Keratinocyte (primary cell): ENCODE measurements at regions not wholly inside any gene's neighbourhood (a gene's known extent, or its start where the extent isn't known, plus 50 kb on each side); places are given as distances from the start of the nearest gene placed in this dataset.

Experiments used
- DNase-seq: peaks from one replicate; pipeline ENCODE4 v3.0.0-alpha.2; 2011; ENCODE audit warnings: low read depth, missing footprints, low spot score
- FAIRE-seq: peaks from 2 replicates; lab custom pipeline; 2011; peaks lifted over from hg19 to GRCh38; lab: Jason Lieb, UNC
- H2AFZ ChIP-seq: 2 replicates; pipeline ENCODE4 v1.6.0; 2012; ENCODE audit warnings: low read length, control low read depth, inconsistent platforms; ENCODE audit not compliant: control insufficient read depth
- H3K27ac ChIP-seq: 2 replicates; pipeline ENCODE4 v1.5.1; 2011; ENCODE audit warnings: low read length; ENCODE audit not compliant: control insufficient read depth, insufficient read depth
- H3K27me3 ChIP-seq: 3 replicates; pipeline ENCODE4 v1.6.0; 2011; ENCODE audit warnings: low read length; ENCODE audit not compliant: control insufficient read depth, insufficient read depth; ENCODE audit errors: extremely low read depth
- H3K36me3 ChIP-seq, 2 experiments: 2 replicates in 1 of 2; 3 replicates in 1 of 2; pipeline ENCODE4 v1.5.1; 2011; ENCODE audit warnings: low read length in 2 of 2, mild to moderate bottlenecking in 1 of 2; ENCODE audit not compliant: control insufficient read depth in 2 of 2, insufficient read depth in 2 of 2; ENCODE audit errors: extremely low read depth in 1 of 2
- H3K4me1 ChIP-seq: 3 replicates; pipeline ENCODE4 v1.5.1; 2011; ENCODE audit warnings: low read length; ENCODE audit not compliant: control insufficient read depth, insufficient read depth; ENCODE audit errors: extremely low read depth
- H3K4me2 ChIP-seq: 3 replicates; pipeline ENCODE4 v1.6.0; 2011; ENCODE audit warnings: low read depth, low read length; ENCODE audit not compliant: control insufficient read depth, insufficient read depth; ENCODE audit errors: extremely low read depth
- H3K4me3 ChIP-seq, 3 experiments: fragments of 200-600 bp in 1 of 3; sonication (generic) in 1 of 3; 2 replicates in 2 of 3; 3 replicates in 1 of 3; pipeline ENCODE4 v1.5.1; 2011 to 2016; ENCODE audit warnings: low read length in 3 of 3, mild to moderate bottlenecking in 3 of 3, control low read depth in 2 of 3, inconsistent platforms in 1 of 3, low read depth in 1 of 3, mixed read lengths in 1 of 3, mixed run types in 1 of 3, moderate library complexity in 1 of 3; ENCODE audit not compliant: control insufficient read depth in 2 of 3, insufficient read depth in 2 of 3; ENCODE audit errors: extremely low read depth in 1 of 3
- H3K79me2 ChIP-seq: 2 replicates; pipeline ENCODE4 v1.6.0; 2012; ENCODE audit warnings: low read length; ENCODE audit not compliant: control insufficient read depth, insufficient read depth
- H3K9ac ChIP-seq: 3 replicates; pipeline ENCODE4 v1.6.0; 2011; ENCODE audit warnings: low read length; ENCODE audit not compliant: control insufficient read depth, insufficient read depth; ENCODE audit errors: extremely low read depth
- H3K9me1 ChIP-seq: 3 replicates; pipeline ENCODE4 v1.6.0; 2011; ENCODE audit warnings: low read length; ENCODE audit not compliant: control insufficient read depth, insufficient read depth; ENCODE audit errors: extremely low read depth
- H3K9me3 ChIP-seq: 2 replicates; pipeline ENCODE4 v1.5.1; 2012; ENCODE audit warnings: low read depth, low read length; ENCODE audit not compliant: control insufficient read depth
- H4K20me1 ChIP-seq: 3 replicates; pipeline ENCODE4 v1.6.0; 2011; ENCODE audit warnings: low read length; ENCODE audit not compliant: control insufficient read depth, insufficient read depth; ENCODE audit errors: extremely low read depth
- CTCF ChIP-seq, 3 experiments: IDR thresholded peaks in 1 of 3; conservative IDR thresholded peaks in 1 of 3; optimal IDR thresholded peaks in 1 of 3; 2 replicates in 2 of 3; 3 replicates in 1 of 3; pipeline versions ENCODE3 to v1.5.1; 2011; ENCODE audit warnings: low read length in 3 of 3, mild to moderate bottlenecking in 3 of 3, moderate library complexity in 2 of 3, control low read depth in 1 of 3, inconsistent platforms in 1 of 3; ENCODE audit not compliant: insufficient read depth in 2 of 3; ENCODE audit errors: extremely low read depth in 1 of 3
- EZH2 ChIP-seq: IDR thresholded peaks from one replicate; pipeline ENCODE4 v1.6.1; 2012; ENCODE audit warnings: inconsistent platforms, mild to moderate bottlenecking, low read length, moderate library complexity
- dilution Hi-C: fragments of 300-500 bp; cut with MboI; formaldehyde crosslinking; loops from one replicate; pipeline ENCODE4 v1.7.0; 2020; ENCODE audit warnings: low sequenced_read_pairs; ENCODE audit not compliant: extremely low pct_ligation_motif_present

GRCh38 chr10:78291722-78292121 is 258.1 kb downstream of the RPS24 start:
- Histone ChIP-seq H3K4me2 (no peak overlapping the region), H4K20me1 (no peaks in the 10 kb centered on the region), H3K9me3 (no peaks in the 10 kb centered on the region), H3K9ac (no peak overlapping the region), H3K36me3 (no peaks in the 10 kb centered on the region), H3K27ac (no peak overlapping the region), H3K4me3 (no peak overlapping the region), H3K4me1 (no peaks in the 10 kb centered on the region), H3K79me2 (no peaks in the 10 kb centered on the region), H3K9me1 (no peaks in the 10 kb centered on the region), H3K27me3 (peaks cover 4% of the 10 kb centered on the region), H2AFZ (no peak overlapping the region)
- TF ChIP-seq EZH2 = no peak
- TF ChIP-seq CTCF (optimal IDR thresholded peaks at IDR 0.05 in 1 of 3, IDR thresholded peaks at IDR 0.05 in 1 of 3, conservative IDR thresholded peaks at IDR 0.05 in 1 of 3; ENCODE audit: extremely low read depth in 1 of 3, insufficient read depth in 2 of 3, low read length in 3 of 3) = no peak
- FAIRE-seq (no peak), DNase-seq (no peak)
- dilution Hi-C loops = no loop called here

GRCh38 chr10:78292250-78292981 is 258.8 kb downstream of the RPS24 start:
- dilution Hi-C loops = no loop called here

More at GRCh38 chr10:78292250-78292981, 258.8 kb downstream of the RPS24 start:
- Histone ChIP-seq H3K9me3 (no peaks in the 10 kb centered on the region), H3K4me3 (no peak overlapping the region), H3K9me1 (no peaks in the 10 kb centered on the region), H3K27me3 (peaks cover 4% of the 10 kb centered on the region), H3K27ac (no peak overlapping the region), H3K79me2 (no peaks in the 10 kb centered on the region), H3K4me2 (no peak overlapping the region), H3K4me1 (no peaks in the 10 kb centered on the region), H3K9ac (no peak overlapping the region), H2AFZ (no peak overlapping the region), H4K20me1 (no peaks in the 10 kb centered on the region), H3K36me3 (no peaks in the 10 kb centered on the region)
- TF ChIP-seq EZH2 = no peak
- no peak for TF ChIP-seq CTCF (optimal IDR thresholded peaks at IDR 0.05 in 1 of 3, IDR thresholded peaks at IDR 0.05 in 1 of 3, conservative IDR thresholded peaks at IDR 0.05 in 1 of 3; ENCODE audit: extremely low read depth in 1 of 3, insufficient read depth in 2 of 3, low read length in 3 of 3)
- FAIRE-seq = no peak
- no peak for DNase-seq
